ENCODE measurements at regions not wholly inside any gene's neighbourhood (a gene's known extent, or its start where the extent isn't known, plus 50 kb on each side); places are given as distances from the start of the nearest gene placed in this dataset.

DNA sequence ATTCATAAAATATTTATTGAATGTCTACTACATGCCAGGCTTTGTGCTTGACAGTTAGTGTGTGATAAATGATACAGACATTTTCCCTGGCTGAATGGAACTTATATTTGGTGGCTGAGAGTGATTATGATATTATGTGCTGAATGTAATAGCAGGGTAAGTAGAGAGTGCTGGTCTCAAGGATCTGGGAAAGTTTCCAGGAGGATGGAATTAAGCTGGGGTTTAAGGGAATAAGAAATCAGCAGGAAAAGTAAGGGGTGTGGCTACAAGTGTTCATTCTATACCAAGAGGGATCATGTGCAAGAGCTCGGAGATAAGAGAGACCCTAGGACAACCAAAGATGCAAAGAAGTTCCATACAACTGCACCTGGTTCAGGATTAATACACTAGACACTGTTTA, 500.1 kb upstream of the CFAP20DC start:
- Mint-ChIP-seq H3K9me3 (no peaks in the 10 kb centered on the region), H3K4me3 (no peak overlapping the region), H3K27me3 (ENCODE audit: low read depth) (no peaks in the 10 kb centered on the region), H3K4me1 (ENCODE audit: low read depth) (no peaks in the 10 kb centered on the region), H3K36me3 (ENCODE audit: low read depth) (no peaks in the 10 kb centered on the region), H3K27ac (no peak overlapping the region)
- CTCF ChIA-PET, result interaction anchor here (1.5 to 2.3 kb wide), 2 partner anchors 9 to 25 kb away, joined by 3 to 6 read pairs; no protein-coding TSS in a partner anchor
- intact Hi-C loops (cut with micrococcal nuclease), result loop anchor here (10.0 kb wide), 1 partner anchor 1975 kb away; no protein-coding TSS in a partner anchor
- no peak for DNase-seq

DNA sequence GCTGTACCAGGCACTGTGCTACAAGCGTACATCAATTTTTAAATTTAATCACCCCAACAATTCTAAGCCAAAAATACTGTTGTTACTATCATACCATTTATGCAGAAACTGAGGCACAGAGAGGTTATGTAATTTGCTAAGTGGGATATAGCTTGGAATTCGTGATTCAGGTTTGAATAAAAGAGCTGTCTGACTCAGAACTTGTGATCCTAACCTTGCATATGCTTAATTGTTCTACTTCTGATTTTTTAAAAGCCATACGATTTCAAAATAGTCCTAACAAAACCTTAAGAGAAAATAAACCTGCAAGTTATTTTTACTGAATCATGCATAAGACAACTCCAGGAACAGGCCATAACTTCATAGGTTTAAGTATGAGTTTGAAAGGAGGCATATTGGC, 498.0 kb upstream of the CFAP20DC start:
- Mint-ChIP-seq H3K27ac (no peak overlapping the region), H3K36me3 (ENCODE audit: low read depth) (no peaks in the 10 kb centered on the region), H3K4me3 (no peak overlapping the region), H3K4me1 (ENCODE audit: low read depth) (peaks cover 3% of the 10 kb centered on the region), H3K9me3 (no peaks in the 10 kb centered on the region), H3K27me3 (ENCODE audit: low read depth) (no peaks in the 10 kb centered on the region)
- CTCF ChIA-PET, result interaction anchor here (1.0 to 2.3 kb wide), 4 partner anchors 27 to 235 kb away, joined by 3 to 6 read pairs (median 3); no protein-coding TSS in a partner anchor
- intact Hi-C loops (cut with micrococcal nuclease), result no loop called here
- DNase-seq, result no peak

DNA sequence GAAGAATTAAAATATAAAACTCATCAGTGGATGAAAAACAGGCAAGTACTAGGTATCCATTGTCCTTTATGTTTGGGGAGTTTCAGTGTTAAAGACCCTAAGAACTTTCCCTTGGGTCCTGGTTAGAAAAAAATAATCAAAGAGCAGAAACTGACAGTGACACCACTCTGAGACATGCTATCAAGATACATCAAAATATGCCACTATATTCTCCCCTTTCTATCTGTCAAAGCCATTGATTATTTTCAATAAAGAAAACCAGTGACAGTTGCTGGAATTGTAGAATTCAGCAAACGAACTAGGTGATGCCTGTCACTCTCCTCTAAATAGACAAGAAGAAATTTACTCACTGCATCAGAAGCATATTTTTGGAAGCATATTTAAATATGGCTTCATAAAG, 496.7 kb upstream of the CFAP20DC start:
- DNase-seq, result no peak
- Mint-ChIP-seq H3K9me3 (no peaks in the 10 kb centered on the region), H3K4me3 (no peak overlapping the region), H3K27ac (no peak overlapping the region), H3K27me3 (ENCODE audit: low read depth) (no peaks in the 10 kb centered on the region), H3K36me3 (ENCODE audit: low read depth) (no peaks in the 10 kb centered on the region), H3K4me1 (ENCODE audit: low read depth) (peaks cover 9% of the 10 kb centered on the region)
- intact Hi-C loops (cut with micrococcal nuclease), result no loop called here
- CTCF ChIA-PET, result no interaction called here

DNA sequence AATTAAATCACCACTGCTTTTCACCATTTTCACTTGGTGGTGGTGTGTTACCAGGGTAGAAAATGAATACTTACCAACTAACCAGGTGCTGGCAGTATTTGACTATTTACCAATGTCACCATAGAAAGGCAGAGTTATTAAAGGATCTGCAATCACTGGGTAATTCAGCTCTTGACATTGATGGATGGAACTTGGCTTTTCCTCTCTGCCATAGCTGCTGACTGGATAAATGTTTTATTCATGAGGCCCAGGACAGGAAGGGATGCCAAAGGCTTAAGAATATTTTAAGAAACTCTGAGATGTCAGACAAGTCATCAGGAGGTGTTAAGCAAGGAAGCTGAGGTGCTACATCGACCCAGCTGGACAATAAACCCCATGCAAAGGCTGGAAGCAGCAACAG, 495.5 kb upstream of the CFAP20DC start:
- no peak for DNase-seq
- H3K27ac Mint-ChIP-seq, result no peak overlapping the region
- H3K9me3 Mint-ChIP-seq, result no peaks in the 10 kb centered on the region
- CTCF ChIA-PET, result no interaction called here
- intact Hi-C loops (cut with micrococcal nuclease), result no loop called here
- H3K4me3 Mint-ChIP-seq, result no peak overlapping the region
- no peaks in the 10 kb centered on the region for H3K36me3 Mint-ChIP-seq (ENCODE audit: low read depth)
- H3K4me1 Mint-ChIP-seq (ENCODE audit: low read depth), result peaks cover 15% of the 10 kb centered on the region
- no peaks in the 10 kb centered on the region for H3K27me3 Mint-ChIP-seq (ENCODE audit: low read depth)

DNA sequence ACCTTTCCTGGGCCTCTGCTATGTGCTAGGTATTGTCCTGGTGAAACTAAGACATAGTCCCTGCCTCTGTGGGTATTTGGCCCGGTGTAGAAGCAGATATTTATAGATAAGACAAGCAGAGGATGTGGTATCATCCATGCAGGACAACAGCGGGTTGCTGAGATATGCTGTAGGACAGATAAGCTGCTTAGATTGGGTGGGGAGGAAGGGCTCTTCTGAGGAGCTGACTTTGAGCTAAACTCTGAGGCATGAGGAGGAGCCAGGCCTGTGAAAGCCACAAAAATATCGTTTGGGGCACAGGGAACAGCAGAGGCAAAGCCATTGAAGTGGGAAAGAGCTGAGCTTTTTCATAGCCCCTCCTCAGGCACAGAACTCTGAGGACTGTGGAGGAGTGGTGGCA, 492.5 kb upstream of the CFAP20DC start:
- Mint-ChIP-seq H3K4me3 (no peak overlapping the region), H3K9me3 (no peaks in the 10 kb centered on the region), H3K27me3 (ENCODE audit: low read depth) (no peaks in the 10 kb centered on the region), H3K36me3 (ENCODE audit: low read depth) (no peaks in the 10 kb centered on the region), H3K4me1 (ENCODE audit: low read depth) (peaks cover 16% of the 10 kb centered on the region), H3K27ac (no peak overlapping the region)
- no peak for DNase-seq
- CTCF ChIA-PET, result no interaction called here
- intact Hi-C loops (cut with micrococcal nuclease), result no loop called here

DNA sequence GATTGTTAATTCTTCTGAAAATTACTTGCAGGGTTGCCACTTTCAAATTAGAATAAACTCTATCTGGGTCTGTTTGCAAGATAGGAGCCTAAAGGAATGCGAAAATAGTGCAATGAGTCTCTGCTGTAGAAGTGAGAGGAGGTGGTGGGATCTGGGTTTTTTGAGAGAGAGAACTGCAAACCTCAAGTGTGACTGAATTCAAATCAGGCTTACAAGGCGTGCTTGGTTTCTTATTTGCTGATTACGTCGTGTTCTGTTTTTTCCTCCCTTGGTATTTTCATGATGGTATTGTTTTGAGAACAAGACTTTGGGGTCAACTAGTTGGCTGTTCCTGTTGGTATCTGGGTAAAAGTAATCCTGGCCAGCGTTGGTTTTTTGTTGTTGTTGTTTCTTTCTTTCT, 490.9 kb upstream of the CFAP20DC start:
- CTCF ChIA-PET, result no interaction called here
- no peaks in the 10 kb centered on the region for H3K9me3 Mint-ChIP-seq
- intact Hi-C loops (cut with micrococcal nuclease), result no loop called here

DNA sequence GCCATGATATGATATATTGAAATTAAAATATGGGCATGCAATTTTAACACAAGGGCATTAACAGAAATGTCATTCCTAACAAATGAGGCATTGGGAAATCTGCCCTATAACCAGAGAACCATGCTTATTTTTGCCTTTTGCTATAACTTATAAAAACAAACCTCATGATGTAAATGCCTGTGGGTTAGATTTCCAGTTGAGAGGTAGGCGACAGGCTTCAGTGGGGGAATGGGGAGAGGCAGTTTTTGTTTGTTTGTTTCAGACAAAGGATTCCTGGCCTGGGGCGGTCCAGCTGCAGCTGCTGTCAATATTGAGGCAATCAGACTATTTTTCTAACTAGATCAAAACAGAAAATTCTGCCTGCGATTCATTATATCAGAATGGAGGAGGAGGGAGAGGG, 490.4 kb upstream of the CFAP20DC start:
- Mint-ChIP-seq H3K9me3 (no peaks in the 10 kb centered on the region), H3K27ac (no peak overlapping the region), H3K4me1 (ENCODE audit: low read depth) (peaks cover 16% of the 10 kb centered on the region), H3K4me3 (no peak overlapping the region), H3K36me3 (ENCODE audit: low read depth) (no peaks in the 10 kb centered on the region), H3K27me3 (ENCODE audit: low read depth) (no peaks in the 10 kb centered on the region)
- no peak for DNase-seq
- intact Hi-C loops (cut with micrococcal nuclease), result no loop called here
- CTCF ChIA-PET, result no interaction called here

More for the DNA sequence above, 490.9 kb upstream of the CFAP20DC start:
- no peak overlapping the region for H3K27ac Mint-ChIP-seq
- H3K27me3 Mint-ChIP-seq (ENCODE audit: low read depth), result no peaks in the 10 kb centered on the region
- H3K36me3 Mint-ChIP-seq (ENCODE audit: low read depth), result no peaks in the 10 kb centered on the region
- H3K4me1 Mint-ChIP-seq (ENCODE audit: low read depth), result peaks cover 16% of the 10 kb centered on the region
- no peak for DNase-seq
- H3K4me3 Mint-ChIP-seq, result no peak overlapping the region

DNA sequence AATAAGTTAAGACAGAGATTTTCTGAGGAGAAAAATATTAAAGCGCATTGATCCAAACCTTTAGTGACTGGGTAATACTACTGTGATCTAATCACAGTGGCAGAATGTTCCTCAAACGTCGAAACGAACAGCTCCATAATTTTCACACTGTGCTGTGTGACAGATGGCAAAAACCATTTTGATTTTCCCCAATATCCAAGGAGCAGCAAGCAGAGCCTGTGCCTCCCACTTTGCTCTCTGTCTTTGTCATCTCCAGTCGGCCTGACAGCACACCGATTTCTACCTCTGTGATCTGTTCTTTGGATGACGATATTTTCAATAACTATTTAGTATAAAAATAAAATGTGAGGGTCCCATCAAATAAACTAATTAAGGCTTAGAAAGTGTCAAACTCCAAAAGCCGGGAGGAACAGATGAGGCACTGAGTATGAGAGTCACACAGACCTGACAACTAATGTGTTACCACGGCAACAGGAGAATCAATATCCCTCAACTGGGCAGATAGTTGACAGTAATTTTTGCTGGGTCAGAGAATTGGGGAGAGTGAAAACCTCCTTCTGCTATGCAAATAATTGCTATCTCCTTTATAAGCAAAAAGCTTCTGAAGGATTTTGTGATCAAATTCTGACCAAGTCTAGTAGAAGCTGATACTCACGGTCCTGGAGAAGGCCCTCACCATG, 489.1 kb upstream of the CFAP20DC start:
- CTCF ChIA-PET, result no interaction called here
- H3K4me1 Mint-ChIP-seq (ENCODE audit: low read depth), result peaks cover 16% of the 10 kb centered on the region

DNA sequence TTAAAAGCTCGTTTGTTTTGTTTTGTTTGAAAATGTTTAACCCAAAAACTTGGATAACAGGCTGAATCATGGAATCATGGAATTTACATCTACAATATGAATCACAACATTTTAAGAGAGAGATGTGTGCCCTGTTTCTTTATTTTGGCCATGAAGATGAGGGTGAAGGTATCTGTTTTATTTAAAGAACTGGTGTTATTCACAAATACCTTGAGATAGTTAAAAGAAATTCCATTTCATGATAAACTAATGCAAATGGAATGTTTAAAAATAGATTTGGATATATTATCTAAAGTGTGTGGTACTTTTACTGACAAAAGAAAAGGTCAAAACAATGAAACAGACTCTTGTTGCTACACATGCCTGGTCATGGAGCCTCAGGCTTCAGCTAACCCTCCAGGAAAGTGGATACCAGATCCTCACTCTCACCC, 486.0 kb upstream of the CFAP20DC start:
- Mint-ChIP-seq H3K27ac (no peak overlapping the region), H3K4me3 (no peak overlapping the region), H3K27me3 (ENCODE audit: low read depth) (no peaks in the 10 kb centered on the region), H3K4me1 (ENCODE audit: low read depth) (peaks cover 5% of the 10 kb centered on the region), H3K9me3 (no peaks in the 10 kb centered on the region), H3K36me3 (ENCODE audit: low read depth) (no peaks in the 10 kb centered on the region)
- CTCF ChIA-PET, result interaction anchor here (0.6 kb wide), 1 partner anchor 39 kb away, joined by 3 read pairs; no protein-coding TSS in a partner anchor
- DNase-seq, result no peak
- intact Hi-C loops (cut with micrococcal nuclease), result no loop called here

More for the DNA sequence above, 489.1 kb upstream of the CFAP20DC start:
- intact Hi-C loops (cut with micrococcal nuclease), result no loop called here
- H3K27ac Mint-ChIP-seq, result no peak overlapping the region
- no peaks in the 10 kb centered on the region for H3K27me3 Mint-ChIP-seq (ENCODE audit: low read depth)
- H3K36me3 Mint-ChIP-seq (ENCODE audit: low read depth), result no peaks in the 10 kb centered on the region
- H3K4me3 Mint-ChIP-seq, result no peak overlapping the region
- no peaks in the 10 kb centered on the region for H3K9me3 Mint-ChIP-seq
- DNase-seq, result no peak

DNA sequence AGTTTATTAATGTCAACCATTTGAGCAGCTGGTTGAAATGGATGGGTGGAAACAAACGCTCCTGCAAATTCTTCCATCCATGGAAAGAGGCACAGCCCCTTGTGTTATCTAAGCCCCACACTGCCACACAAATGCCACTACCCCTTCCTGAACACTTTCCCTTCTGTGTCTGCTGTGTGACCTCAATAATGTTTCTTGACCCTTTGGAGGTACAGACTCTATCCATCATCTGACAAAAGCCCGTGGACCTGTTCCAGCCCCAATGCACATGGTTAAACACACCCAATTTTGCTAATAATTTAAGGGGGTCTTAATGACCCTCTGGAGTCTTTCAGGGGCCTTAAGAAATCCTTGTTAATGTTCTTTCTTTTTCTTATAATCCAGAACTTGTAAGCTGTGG, 482.2 kb upstream of the CFAP20DC start:
- DNase-seq, result no peak
- H3K4me1 Mint-ChIP-seq (ENCODE audit: low read depth), result peaks cover 7% of the 10 kb centered on the region
- no peak overlapping the region for H3K27ac Mint-ChIP-seq
- intact Hi-C loops (cut with micrococcal nuclease), result no loop called here
- H3K27me3 Mint-ChIP-seq (ENCODE audit: low read depth), result no peaks in the 10 kb centered on the region
- CTCF ChIA-PET, result no interaction called here
- no peaks in the 10 kb centered on the region for H3K36me3 Mint-ChIP-seq (ENCODE audit: low read depth)
- H3K4me3 Mint-ChIP-seq, result no peak overlapping the region
- H3K9me3 Mint-ChIP-seq, result no peaks in the 10 kb centered on the region

DNA sequence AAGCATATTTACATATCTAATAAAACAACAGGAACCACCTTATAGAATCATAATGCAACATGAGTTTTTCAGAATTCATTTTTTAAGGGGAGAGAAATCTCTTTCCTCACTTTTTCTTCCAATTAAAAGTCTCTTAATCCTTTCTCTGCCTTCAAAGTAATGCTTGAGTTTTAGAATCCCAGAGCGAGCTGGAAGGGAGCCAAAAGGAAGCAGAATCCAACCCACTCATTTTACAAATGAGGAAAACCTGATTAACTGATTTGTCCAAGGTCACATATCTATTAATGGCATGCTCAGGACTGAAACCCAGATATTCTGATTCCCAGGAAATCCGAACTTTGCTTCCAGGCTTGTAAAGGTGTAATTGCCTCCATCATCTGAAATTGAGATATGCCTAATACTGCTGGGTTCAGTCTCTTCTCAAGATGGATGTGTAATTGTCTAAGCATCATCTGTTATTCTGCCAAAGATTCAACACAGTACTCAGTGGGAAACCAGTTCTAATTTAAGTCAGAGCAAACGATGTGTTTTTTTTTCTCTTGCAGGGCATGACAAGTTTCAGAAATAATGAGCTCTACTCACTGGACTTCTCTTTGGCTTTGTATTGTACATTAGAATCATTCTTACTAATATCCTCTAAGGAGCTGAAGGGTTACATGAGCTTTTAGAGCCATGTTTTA, 481.4 kb upstream of the CFAP20DC start:
- no peak for DNase-seq
- CTCF ChIA-PET, result no interaction called here
- H3K4me3 Mint-ChIP-seq, result no peak overlapping the region
- intact Hi-C loops (cut with micrococcal nuclease), result no loop called here
- no peaks in the 10 kb centered on the region for H3K36me3 Mint-ChIP-seq (ENCODE audit: low read depth)
- H3K27me3 Mint-ChIP-seq (ENCODE audit: low read depth), result no peaks in the 10 kb centered on the region
- H3K4me1 Mint-ChIP-seq (ENCODE audit: low read depth), result peaks cover 14% of the 10 kb centered on the region
- no peak overlapping the region for H3K27ac Mint-ChIP-seq
- peaks cover under 1% of the 10 kb centered on the region for H3K9me3 Mint-ChIP-seq

DNA sequence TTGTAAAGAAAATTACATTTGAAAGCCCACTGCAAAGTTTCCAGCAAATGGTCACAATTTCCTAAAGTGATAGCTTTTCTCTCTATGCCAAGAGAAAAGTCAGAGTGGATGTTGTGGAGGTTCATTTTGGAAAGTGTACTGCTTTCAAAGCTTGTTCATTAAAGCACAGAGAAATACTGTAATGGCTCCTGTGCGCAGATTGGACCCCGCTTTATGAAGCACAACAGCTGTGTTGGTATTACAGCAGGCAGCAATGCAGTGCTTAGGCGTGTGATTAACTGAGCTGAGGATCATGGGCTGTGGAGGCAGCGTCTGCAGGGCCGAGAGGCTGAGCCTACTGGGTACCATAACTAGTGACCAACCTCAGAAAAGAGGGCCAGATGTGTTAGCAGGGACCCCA, 478.4 kb upstream of the CFAP20DC start:
- intact Hi-C loops (cut with micrococcal nuclease), result no loop called here

DNA sequence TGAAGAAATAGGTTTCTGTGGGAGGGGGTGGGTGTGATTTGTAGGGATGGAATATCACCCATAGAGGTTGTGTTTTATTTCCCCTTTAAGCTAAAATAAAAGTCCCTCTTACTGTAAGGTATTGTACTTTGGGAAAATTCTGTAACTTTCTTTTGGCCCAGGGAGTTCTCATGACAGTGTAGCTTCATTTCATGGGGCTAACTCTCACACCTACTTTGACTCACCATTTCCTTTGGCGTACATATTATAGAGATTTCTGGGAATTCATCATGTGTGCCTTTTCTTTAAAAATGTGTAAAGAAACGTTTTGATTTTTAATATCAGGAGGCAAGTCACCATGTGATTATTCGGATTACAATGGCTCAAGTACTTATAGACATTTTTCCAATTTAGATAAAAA, 477.7 kb upstream of the CFAP20DC start:
- Mint-ChIP-seq H3K36me3 (ENCODE audit: low read depth) (no peaks in the 10 kb centered on the region), H3K4me1 (ENCODE audit: low read depth) (peaks cover 15% of the 10 kb centered on the region), H3K27me3 (ENCODE audit: low read depth) (peaks cover 2% of the 10 kb centered on the region), H3K4me3 (no peak overlapping the region), H3K9me3 (peaks cover 2% of the 10 kb centered on the region), H3K27ac (no peak overlapping the region)
- no peak for DNase-seq
- CTCF ChIA-PET, result interaction anchor here (0.5 to 1.8 kb wide), 3 partner anchors 22 to 995 kb away, joined by 3 to 6 read pairs (median 3); no protein-coding TSS in a partner anchor
- intact Hi-C loops (cut with micrococcal nuclease), result loop anchor here (1.0 to 2.0 kb wide), 6 partner anchors 24 to 141 kb away; no protein-coding TSS in a partner anchor

More for the DNA sequence above, 478.4 kb upstream of the CFAP20DC start:
- Mint-ChIP-seq H3K36me3 (ENCODE audit: low read depth) (no peaks in the 10 kb centered on the region), H3K27me3 (ENCODE audit: low read depth) (peaks cover 2% of the 10 kb centered on the region), H3K4me3 (no peak overlapping the region), H3K27ac (no peak overlapping the region), H3K4me1 (ENCODE audit: low read depth) (peaks cover 15% of the 10 kb centered on the region), H3K9me3 (peaks cover 2% of the 10 kb centered on the region)
- CTCF ChIA-PET, result interaction anchor here (0.5 to 1.8 kb wide), 2 partner anchors 215 to 996 kb away, joined by 3 to 6 read pairs; no protein-coding TSS in a partner anchor
- no peak for DNase-seq

All from activated naive CD4-positive, alpha-beta T cell treated with anti-CD3 and anti-CD28 coated beads for 36 hours (primary cell).